GM19324 (cell line): ENCODE measurements at regions not wholly inside any gene's neighbourhood (a gene's known extent, or its start where the extent isn't known, plus 50 kb on each side); places are given as distances from the start of the nearest gene placed in this dataset.
"Not testable (repeated sequence)": the region's sequence is repeated elsewhere in the genome, so short reads cannot be mapped to it uniquely, and the experiment has no call there.

Experiments
- ATAC-seq: cut with Tn5 transposase; IDR thresholded peaks from one replicate; pipeline ENCODE4 v1.9.1; 2021; ENCODE audit warnings: mild to moderate bottlenecking, moderate library complexity; ENCODE audit not compliant: unreplicated experiment, low FRiP score

- no peak for ATAC-seq
Measured at GRCh38 chr10:63773962-63774361, 252.8 kb downstream of the REEP3 start.

- ATAC-seq = no peak
Measured at GRCh38 chr10:63780101-63780500, 258.9 kb downstream of the REEP3 start.

GRCh38 chr10:63781226-63781625, 260.0 kb downstream of the REEP3 start:
- ATAC-seq = no peak

- ATAC-seq = no peak
Measured at GRCh38 chr10:63783882-63784281, 262.7 kb downstream of the REEP3 start.

GRCh38 chr10:63788152-63788821, 267.1 kb downstream of the REEP3 start:
- no peak for ATAC-seq

GRCh38 chr10:63795094-63795860, 274.1 kb downstream of the REEP3 start:
- ATAC-seq = no peak

GRCh38 chr10:63798599-63799498, 277.6 kb downstream of the REEP3 start:
- no peak for ATAC-seq

- ATAC-seq = no peak
Measured at GRCh38 chr10:63799521-63800300, 278.5 kb downstream of the REEP3 start.

- no peak for ATAC-seq
Measured at GRCh38 chr10:63801166-63801565, 280.0 kb downstream of the REEP3 start.

GRCh38 chr10:63806330-63806729, 285.1 kb downstream of the REEP3 start:
- no peak for ATAC-seq

- no peak for ATAC-seq
Measured at GRCh38 chr10:63812501-63812900, 291.3 kb downstream of the REEP3 start.

GRCh38 chr10:63819753-63820329, 298.6 kb downstream of the REEP3 start:
- ATAC-seq = no peak

- ATAC-seq = no peak
Measured at GRCh38 chr10:63822496-63822895, 301.3 kb downstream of the REEP3 start.

- no peak for ATAC-seq
Measured at GRCh38 chr10:63825111-63825510, 303.9 kb downstream of the REEP3 start.

- ATAC-seq = no peak
Measured at GRCh38 chr10:63825766-63826165, 304.6 kb downstream of the REEP3 start.

- not testable (repeated sequence) for ATAC-seq
Measured at GRCh38 chr10:63827018-63827417, 305.8 kb downstream of the REEP3 start.

GRCh38 chr10:63829020-63829419, 307.8 kb downstream of the REEP3 start:
- no peak for ATAC-seq

GRCh38 chr10:63829573-63830149, 308.5 kb downstream of the REEP3 start:
- ATAC-seq = no peak

- no peak for ATAC-seq
Measured at GRCh38 chr10:63832686-63833085, 311.5 kb downstream of the REEP3 start.
